ENCODE measurements at regions not wholly inside any gene's neighbourhood (a gene's known extent, or its start where the extent isn't known, plus 50 kb on each side); places are given as distances from the start of the nearest gene placed in this dataset.

GRCh38 chr5:84602371-84602771 lies 217.7 kb upstream of the EDIL3 start:
- peak; percentile 2 for DNase-seq (ENCODE audit: low spot score)

- no peak for DNase-seq (ENCODE audit: low spot score)
Measured at GRCh38 chr5:84599964-84600363, 215.3 kb upstream of the EDIL3 start.

GRCh38 chr5:84597904-84598303 lies 213.2 kb upstream of the EDIL3 start:
- DNase-seq (ENCODE audit: low spot score): no peak

- no peak for DNase-seq (ENCODE audit: low spot score)
Measured at GRCh38 chr5:84590629-84591028, 205.9 kb upstream of the EDIL3 start.

GRCh38 chr5:84589926-84590325 lies 205.2 kb upstream of the EDIL3 start:
- DNase-seq (ENCODE audit: low spot score): no peak

- DNase-seq (ENCODE audit: low spot score): no peak
Measured at GRCh38 chr5:84585218-84585617, 200.5 kb upstream of the EDIL3 start.

GRCh38 chr5:84578226-84578625 lies 193.5 kb upstream of the EDIL3 start:
- no peak for DNase-seq (ENCODE audit: low spot score)

- DNase-seq (ENCODE audit: low spot score): no peak
Measured at GRCh38 chr5:84573017-84573712, 188.5 kb upstream of the EDIL3 start.

GRCh38 chr5:84569307-84569706 lies 184.6 kb upstream of the EDIL3 start:
- DNase-seq (ENCODE audit: low spot score): no peak

GRCh38 chr5:84568171-84568570 lies 183.5 kb upstream of the EDIL3 start:
- no peak for DNase-seq (ENCODE audit: low spot score)

GRCh38 chr5:84565866-84566265 lies 181.2 kb upstream of the EDIL3 start:
- DNase-seq (ENCODE audit: low spot score): no peak

- DNase-seq (ENCODE audit: low spot score): peak; percentile 7
Measured at GRCh38 chr5:84564321-84565075, 179.8 kb upstream of the EDIL3 start.

GRCh38 chr5:84550222-84550621 lies 165.5 kb upstream of the EDIL3 start:
- no peak for DNase-seq (ENCODE audit: low spot score)

GRCh38 chr5:84549054-84549453 lies 164.4 kb upstream of the EDIL3 start:
- no peak for DNase-seq (ENCODE audit: low spot score)

- DNase-seq (ENCODE audit: low spot score): no peak
Measured at GRCh38 chr5:84546686-84547085, 162.0 kb upstream of the EDIL3 start.

GRCh38 chr5:84536797-84537196 lies 152.1 kb upstream of the EDIL3 start:
- no peak for DNase-seq (ENCODE audit: low spot score)

- no peak for DNase-seq (ENCODE audit: low spot score)
Measured at GRCh38 chr5:84535281-84535680, 150.6 kb upstream of the EDIL3 start.

- DNase-seq (ENCODE audit: low spot score): no peak
Measured at GRCh38 chr5:84524491-84524890, 139.8 kb upstream of the EDIL3 start.

- no peak for DNase-seq (ENCODE audit: low spot score)
Measured at GRCh38 chr5:84518862-84519261, 134.2 kb upstream of the EDIL3 start.

- no peak for DNase-seq (ENCODE audit: low spot score)
Measured at GRCh38 chr5:84518370-84518769, 133.7 kb upstream of the EDIL3 start.

- no peak for DNase-seq (ENCODE audit: low spot score)
Measured at GRCh38 chr5:84506625-84507024, 121.9 kb upstream of the EDIL3 start.

- DNase-seq (ENCODE audit: low spot score): peak; percentile 45
Measured at GRCh38 chr5:84494453-84494852, 109.8 kb upstream of the EDIL3 start.

- DNase-seq (ENCODE audit: low spot score): peak; percentile 39
Measured at GRCh38 chr5:84487963-84488362, 103.3 kb upstream of the EDIL3 start.

Data from AG08395 (cell line).